NCI-H226 (cell line): ENCODE measurements at regions not wholly inside any gene's neighbourhood (a gene's known extent, or its start where the extent isn't known, plus 50 kb on each side); places are given as distances from the start of the nearest gene placed in this dataset.

Experiments
- DNase-seq: peaks from one replicate; pipeline ENCODE4 v3.0.0-alpha.2; 2015

- DNase-seq = no peak
Measured at GRCh38 chr2:172370821-172371455, 56.4 kb upstream of the ITGA6 start.

DNA sequence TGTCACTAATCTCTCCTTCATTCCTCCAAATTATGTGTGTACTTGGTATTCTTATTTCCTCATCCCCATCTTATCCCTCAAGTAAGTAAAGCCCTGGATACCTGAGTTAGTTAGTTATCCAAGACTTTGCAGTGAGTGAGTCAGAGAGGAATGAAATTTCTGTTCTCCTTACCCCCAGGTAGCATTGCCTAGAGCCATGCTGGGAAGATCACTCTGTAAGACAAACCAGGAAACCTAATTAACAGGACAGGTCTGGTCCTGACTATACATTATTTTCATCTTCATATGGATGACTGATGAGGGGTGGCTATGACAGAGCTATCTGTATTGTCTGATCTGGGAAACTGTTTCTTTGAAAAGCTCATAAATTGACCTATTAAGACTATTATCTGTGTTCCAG lies 55.0 kb upstream of the ITGA6 start:
- no peak for DNase-seq

DNA sequence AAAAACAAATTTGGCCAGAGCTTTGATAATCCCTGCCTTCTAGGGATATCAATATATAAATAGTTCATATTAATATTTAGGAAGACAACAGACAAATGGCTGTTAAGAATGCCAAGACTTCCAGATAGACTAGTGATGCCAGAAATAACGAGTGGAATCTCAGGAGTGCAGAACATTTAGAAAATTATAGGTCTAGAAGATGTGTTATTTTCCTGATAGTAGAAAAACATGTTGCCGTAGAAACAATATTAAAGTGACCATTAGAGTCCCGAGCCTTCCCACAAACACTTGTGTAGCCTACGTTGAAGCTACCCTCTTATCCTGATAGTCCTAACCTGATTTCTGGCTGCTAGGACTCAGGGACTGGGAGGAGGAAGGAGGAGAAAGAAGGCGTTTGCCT lies 54.3 kb upstream of the ITGA6 start:
- no peak for DNase-seq

GRCh38 chr2:172373766-172374165 lies 53.6 kb upstream of the ITGA6 start:
- no peak for DNase-seq

- DNase-seq = no peak
Measured at GRCh38 chr2:172374318-172375240, 52.8 kb upstream of the ITGA6 start.

DNA sequence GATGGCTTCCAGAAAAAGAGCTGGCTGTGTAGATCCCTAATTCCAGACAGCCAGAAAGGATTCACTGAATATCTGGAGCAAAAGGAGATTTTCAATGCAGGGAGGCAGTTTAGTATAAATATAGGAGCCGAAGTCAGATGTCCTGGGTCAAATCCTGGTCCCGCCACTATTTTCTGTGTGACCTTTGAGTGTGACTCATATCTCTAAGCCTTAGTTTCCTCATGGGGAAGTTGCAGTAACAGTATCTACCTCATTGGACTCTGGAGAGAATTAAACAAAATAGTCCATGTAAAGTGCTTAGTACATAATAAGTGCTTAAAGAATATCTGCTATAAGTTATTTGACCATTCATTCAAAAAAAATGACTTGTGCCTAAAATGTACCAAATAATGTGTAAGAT lies 52.1 kb upstream of the ITGA6 start:
- DNase-seq = no peak

DNA sequence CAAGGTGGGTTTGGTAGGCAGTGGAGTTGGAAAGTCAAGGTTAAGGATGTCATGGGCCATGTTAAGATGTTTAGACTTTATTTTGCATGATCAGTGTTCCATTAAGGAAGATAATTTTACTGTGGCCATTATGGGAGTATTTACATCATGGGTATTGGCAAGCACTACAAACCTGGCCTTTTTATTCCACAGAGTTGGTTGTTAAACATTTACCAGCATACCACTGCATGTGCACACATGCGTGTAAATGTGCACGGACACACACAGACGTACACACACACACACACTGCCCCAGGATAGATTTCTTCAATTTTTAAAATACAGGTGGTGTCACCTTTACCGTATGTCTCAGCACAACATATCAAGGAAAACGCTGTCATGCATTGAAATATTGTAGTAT lies 51.4 kb upstream of the ITGA6 start:
- no peak for DNase-seq

DNA sequence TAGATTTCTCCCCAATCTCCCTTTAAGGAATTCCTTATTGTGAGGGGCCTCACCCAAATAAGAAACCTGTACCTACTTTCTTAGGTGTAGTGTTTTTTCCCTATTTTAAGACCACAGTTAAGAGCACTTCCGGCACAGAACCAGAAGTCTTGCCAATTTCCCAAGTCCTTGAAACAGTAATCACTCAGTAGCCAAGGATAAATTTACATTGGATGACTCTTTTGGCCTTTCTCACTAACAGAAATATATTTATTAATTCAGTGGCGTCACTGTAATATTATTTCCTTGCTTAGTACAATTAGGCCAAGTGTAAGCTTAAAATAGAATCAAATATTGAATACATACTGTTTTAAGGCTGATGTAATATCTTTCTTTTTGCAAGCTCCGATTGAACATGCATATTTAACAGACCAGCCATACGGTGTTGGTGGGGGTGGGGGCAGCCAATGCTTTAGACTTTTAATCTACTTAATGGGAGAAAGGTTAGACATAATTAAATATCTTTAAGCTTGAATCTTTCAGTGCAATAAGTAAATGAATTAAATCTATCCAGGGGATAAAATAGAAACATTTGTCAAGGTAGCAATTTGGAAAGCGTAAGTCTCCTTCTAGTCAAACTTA lies 50.8 kb upstream of the ITGA6 start:
- DNase-seq = no peak

DNA sequence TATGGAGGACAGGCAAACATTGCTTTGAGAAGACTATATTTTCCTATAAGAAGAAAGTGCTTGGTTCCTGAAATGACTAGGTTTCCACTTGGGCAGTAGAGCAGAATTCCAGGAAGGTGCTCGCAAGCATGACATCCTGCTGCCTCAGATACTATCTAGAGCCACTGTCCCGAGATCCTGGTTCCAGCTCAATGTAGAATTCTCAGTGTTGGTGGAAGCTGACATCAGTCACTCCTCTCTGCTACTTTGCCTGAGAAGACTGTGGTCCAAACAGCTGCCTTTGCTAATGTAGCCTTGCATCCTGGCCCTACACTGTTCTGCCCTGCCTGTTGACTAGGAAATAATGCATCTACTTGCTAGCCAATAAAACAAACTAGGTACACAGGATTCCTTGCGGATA lies 50.0 kb upstream of the ITGA6 start:
- no peak for DNase-seq
